H7 (cell line): ENCODE measurements at regions not wholly inside any gene's neighbourhood (a gene's known extent, or its start where the extent isn't known, plus 50 kb on each side); places are given as distances from the start of the nearest gene placed in this dataset.

Experiments
- DNase-seq: peaks from one replicate; pipeline ENCODE4 v3.0.0; 2012
- H3K27me3 ChIP-seq: 2 replicates; pipeline ENCODE4 v1.6.0; 2011; ENCODE audit warnings: mild to moderate bottlenecking, low read length; ENCODE audit not compliant: control insufficient read depth, insufficient read depth
- H3K36me3 ChIP-seq: replicated peaks from 2 replicates; pipeline ENCODE4 v1.5.1; 2011; ENCODE audit warnings: low read length; ENCODE audit not compliant: control insufficient read depth, insufficient read depth
- H3K4me3 ChIP-seq: 2 replicates; pipeline ENCODE4 v1.5.1; 2011; ENCODE audit warnings: low read depth, mild to moderate bottlenecking, control low read depth, low read length, moderate library complexity; ENCODE audit not compliant: insufficient read depth

DNA sequence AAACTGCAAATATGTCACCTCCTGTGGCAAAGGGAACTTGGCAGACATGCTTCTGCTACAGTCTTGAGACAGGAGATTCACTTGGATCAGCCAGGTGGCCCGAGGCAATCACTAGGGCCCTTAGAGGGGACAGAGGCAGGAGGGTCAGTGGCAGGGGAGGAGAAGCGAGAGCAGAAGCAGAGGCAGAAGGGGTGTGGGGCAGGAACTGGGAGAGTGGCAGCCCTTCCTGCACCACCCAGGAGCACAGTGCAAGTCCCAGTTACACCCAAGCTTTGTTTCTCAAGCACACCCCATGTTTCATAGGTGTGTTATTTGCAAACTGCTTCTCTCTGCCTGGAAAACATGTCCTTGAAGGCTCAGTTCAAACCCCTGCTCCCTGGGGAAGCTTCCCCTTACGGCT is 309.7 kb upstream of the MYT1L start:
- Histone ChIP-seq H3K4me3 (no peak overlapping the region), H3K27me3 (no peaks in the 10 kb centered on the region), H3K36me3 (no peaks in the 10 kb centered on the region)
- DNase-seq = no peak

DNA sequence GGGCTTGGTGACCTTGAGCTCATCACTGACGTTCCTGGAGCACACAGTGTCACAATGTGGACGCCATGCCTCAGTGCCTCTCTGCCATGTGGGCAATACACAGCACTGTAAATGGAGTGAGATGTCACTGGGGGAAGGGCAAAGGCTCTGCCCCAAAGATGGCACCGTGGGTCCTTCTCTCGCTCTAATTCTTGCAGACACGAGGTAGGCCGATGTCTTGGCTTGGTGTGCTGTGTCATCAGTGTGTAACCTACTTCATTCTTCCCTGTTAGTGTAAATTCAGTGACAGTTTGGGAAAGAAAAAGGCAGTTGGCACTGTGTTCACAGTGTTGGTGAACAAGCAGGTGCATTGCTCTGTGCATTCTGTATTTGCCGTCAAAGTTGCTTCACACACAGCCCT is 309.3 kb upstream of the MYT1L start:
- H3K36me3 ChIP-seq = no peaks in the 10 kb centered on the region
- no peaks in the 10 kb centered on the region for H3K27me3 ChIP-seq
- no peak overlapping the region for H3K4me3 ChIP-seq
- DNase-seq = no peak

DNA sequence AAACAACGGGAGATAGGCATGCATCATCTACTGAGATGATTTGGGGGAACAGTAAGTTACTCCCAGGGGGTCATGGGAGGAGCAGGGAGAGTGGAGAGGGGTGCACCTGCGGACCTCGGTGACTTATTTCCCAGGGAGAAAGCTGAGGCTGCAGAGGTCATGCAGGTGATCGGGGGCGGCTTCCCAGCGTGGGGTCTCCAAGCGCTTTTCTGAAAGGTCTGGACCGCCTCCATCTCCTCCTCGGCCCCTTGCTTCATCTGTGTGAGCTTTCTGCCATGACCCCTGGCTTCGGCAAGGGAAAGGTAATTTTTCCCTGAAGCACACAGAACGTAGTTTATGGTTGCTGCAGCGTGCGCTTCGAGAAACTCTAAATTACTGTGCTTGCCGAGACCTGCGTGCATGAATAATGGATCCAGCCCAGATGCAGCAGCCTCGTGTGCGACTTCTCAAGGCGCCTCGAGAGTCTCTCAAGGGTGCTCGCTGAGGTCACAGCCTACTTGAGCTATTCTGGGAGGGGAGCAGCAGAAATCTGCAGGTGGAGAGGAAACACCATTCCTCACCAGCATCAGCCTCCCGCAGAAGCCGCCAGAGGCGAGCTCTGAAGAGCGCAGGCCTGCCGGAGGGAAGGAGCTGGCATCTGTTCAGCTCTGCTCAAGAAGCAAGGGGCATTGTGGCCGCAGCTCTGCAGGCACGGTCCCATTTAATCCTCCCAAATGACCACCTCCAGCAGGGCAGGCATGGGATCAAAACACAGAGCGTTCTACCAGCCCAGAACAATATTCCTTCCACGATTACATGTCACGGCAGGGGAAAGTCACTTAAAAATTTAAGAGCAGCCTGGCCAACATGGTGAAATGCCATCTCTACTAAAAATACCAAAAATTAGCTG is 308.4 kb upstream of the MYT1L start:
- H3K4me3 ChIP-seq = no peak overlapping the region
- no peaks in the 10 kb centered on the region for H3K36me3 ChIP-seq
- H3K27me3 ChIP-seq = no peaks in the 10 kb centered on the region
- no peak for DNase-seq

DNA sequence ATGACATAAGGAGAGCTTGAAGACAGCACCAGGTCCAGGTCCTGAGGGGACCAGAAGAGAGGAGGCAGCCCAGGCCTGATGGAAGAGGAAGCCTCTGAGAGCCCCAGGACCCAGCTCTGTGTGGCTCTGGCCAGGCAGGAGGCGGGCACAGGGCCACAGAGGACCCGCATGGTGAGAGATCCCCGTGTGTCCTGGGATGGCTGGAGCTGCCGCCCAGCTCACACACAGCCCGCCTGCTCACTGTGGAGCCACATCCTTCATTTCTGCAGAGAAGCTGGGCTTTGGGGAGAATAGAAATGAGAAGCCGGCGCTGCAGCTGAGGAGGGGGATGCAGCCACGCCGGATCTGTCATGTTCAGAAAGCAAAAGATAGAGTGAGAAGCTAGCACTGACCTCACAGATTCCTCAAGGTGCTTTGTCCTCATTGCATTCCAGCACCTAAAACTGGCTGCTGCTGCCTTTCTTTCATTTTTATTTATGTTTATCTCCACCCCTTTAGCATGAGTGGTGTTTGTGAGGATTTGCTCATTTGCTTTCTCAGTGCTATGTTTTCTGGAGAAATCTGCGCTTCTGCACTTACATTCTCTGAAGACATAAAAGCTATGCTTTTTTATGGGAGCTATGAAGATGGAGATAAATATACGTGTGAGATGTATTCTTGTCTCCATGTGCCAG is 307.6 kb upstream of the MYT1L start:
- H3K27me3 ChIP-seq = no peaks in the 10 kb centered on the region
- no peaks in the 10 kb centered on the region for H3K36me3 ChIP-seq
- no peak overlapping the region for H3K4me3 ChIP-seq
- no peak for DNase-seq

DNA sequence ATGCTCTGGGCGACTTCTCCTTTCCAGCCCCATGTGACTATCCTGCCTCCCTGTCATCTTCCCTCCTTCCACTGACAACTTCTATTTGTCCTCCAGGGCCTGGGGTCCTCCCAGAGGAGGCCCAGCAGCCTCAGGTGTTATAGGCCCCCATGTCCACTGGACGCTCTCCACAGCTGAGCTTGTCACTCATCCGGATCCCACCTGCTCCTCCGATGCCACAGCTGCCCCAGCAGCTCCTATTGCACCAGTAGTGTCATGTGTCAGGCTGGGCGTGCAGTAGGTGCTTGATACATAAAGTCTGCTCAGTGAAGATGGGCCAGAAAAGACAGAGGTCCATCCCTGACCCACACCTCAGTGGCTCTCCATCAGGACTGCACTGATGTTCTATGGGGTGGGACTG is 305.7 kb upstream of the MYT1L start:
- no peaks in the 10 kb centered on the region for H3K27me3 ChIP-seq
- no peaks in the 10 kb centered on the region for H3K36me3 ChIP-seq
- no peak overlapping the region for H3K4me3 ChIP-seq
- no peak for DNase-seq

DNA sequence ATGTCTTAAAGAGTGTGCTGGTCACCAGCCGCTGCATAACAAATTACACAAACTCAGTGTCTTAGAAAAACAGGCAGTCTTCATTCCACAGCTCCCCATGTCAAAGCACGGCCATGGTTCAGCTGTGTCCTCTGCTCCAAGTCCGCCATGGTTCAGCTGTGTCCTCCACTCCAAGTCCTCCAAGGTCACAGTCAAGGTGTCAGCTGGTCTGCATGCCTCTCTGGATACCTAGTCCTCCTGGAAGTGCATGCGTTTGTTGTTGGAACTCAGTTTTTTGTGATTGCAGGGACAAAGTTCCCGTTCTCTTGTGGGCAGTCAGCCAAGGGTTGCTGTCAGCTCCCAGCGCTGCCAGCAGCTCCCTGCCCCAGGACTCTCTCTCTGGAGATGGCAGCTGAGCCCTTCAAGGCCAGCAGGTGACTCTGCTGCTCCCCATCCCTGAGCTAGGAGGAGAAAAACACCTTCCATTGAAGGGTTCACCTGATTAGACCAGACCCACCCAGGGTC is 304.0 kb upstream of the MYT1L start:
- DNase-seq = no peak
- Histone ChIP-seq H3K27me3 (no peaks in the 10 kb centered on the region), H3K36me3 (no peaks in the 10 kb centered on the region), H3K4me3 (no peak overlapping the region)

DNA sequence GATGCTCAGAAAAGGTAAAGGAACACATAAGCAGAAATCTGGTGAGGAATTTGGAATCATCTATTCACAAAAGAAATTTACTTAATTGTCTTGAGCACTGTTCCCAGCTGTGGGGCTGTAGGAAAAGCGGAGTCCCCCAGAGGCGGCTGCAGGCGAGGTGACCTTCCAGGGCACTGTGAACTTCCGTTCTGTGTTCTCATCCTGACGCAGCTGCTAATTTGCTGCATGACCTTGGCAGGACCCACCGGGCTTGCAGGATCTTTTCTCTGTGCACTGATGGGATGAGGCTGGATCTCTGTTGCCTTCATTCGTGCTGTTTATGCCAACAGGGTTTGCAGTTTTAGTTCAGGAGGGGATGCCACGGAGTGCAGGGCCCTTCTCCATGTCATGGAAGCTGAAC is 301.9 kb upstream of the MYT1L start:
- H3K27me3 ChIP-seq = no peaks in the 10 kb centered on the region

DNA sequence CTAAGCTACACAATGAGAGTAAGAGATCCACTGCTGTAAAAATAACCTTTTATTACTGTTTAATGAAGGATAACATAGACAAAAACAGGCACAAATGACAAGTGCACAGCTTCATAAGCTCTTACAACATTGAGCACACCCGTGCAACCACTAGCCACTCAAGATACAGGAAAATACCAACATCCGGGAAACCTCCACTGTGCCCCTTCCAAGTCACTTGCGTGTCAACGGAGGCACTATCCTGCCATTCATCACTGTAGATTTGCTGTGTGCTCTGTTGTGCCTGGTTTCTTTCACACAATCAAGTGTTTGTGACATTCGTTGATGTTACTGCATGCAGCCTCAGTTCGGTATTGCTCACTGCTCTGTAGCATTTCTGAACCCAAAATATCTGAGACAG is 292.9 kb upstream of the MYT1L start:
- no peak for DNase-seq
- Histone ChIP-seq H3K4me3 (no peak overlapping the region), H3K27me3 (no peaks in the 10 kb centered on the region), H3K36me3 (no peaks in the 10 kb centered on the region)

More for the DNA sequence above, 301.9 kb upstream of the MYT1L start:
- DNase-seq = no peak
- Histone ChIP-seq H3K36me3 (no peaks in the 10 kb centered on the region), H3K4me3 (no peak overlapping the region)

DNA sequence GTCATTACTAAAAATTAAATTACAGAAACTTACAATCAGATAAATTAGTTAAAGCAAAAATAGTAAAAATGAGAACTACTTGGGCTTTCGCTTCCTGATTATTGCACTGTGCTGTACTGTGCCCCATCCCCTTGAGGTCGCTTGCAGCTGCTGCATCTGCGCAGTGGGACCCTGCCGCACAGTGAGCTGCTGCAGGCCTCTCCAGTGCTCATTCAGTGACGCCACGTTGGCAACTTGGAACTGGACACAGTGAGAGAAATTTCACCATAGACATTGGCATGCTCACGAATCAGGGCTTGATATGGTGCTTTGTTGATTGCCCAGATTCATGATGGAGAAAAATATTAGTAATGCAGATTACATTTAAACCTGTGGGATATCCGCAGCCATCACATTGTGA is 290.8 kb upstream of the MYT1L start:
- Histone ChIP-seq H3K36me3 (no peaks in the 10 kb centered on the region), H3K27me3 (no peaks in the 10 kb centered on the region), H3K4me3 (no peak overlapping the region)
- DNase-seq = no peak

DNA sequence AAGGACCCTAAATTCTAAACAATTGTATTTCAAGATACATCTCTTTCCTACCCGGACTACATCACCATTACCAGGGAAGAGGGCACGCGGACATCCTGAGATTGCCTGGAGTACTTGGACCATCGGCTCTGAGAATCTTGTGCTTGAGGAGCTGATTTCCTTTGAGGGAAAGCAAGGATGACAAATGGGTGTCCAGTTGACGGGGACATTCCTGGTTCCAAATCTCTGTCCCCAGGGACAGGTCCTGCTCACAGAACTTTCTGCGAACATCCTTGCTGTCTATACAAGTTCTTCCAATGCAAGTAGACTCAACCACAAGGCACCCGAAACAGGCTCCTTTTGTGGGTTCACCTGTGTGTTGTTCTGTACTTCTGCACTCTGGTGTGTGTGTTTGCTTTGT is 289.5 kb upstream of the MYT1L start:
- Histone ChIP-seq H3K36me3 (no peaks in the 10 kb centered on the region), H3K4me3 (no peak overlapping the region), H3K27me3 (no peaks in the 10 kb centered on the region)
- no peak for DNase-seq

DNA sequence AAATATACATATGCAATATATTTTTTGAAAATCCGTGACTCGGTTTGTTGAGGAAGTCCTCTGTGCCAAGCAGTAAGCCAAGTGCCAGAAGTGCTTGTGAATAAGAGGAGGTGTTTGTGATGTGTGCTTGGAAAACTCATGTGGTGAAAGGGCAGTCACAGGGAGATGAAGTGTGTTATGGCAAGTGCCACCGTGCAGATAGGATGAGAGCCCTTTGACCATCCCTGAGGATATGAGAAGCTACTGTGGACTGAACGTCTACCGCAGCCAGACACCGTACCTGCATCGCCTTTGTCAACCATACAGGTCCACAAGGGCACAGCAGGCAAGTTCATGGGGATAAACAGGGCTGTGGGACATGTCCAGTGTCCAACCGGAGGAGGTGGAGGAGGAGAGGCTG is 288.9 kb upstream of the MYT1L start:
- H3K36me3 ChIP-seq = no peaks in the 10 kb centered on the region
- H3K27me3 ChIP-seq = no peaks in the 10 kb centered on the region
- no peak for DNase-seq
- H3K4me3 ChIP-seq = no peak overlapping the region

DNA sequence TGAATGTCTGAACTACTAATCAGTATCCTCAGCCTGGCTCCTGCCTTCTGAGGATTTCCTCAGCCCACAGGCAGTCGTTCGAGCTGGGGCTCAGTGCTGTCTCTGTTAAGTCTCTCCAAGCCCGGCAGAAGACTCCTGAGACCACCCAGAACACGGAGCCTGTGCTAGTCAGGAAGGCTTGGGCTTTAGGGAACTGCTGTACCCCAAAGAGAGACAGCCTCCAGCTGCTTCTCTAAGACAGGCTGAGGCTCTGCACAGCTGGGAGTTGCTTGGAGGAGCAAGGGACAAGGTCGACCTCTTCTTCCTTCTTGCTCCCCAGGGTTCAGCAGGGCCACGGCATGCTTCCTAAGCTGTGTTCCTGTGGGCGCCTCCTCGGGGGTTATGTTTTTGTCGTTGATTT is 283.4 kb upstream of the MYT1L start:
- Histone ChIP-seq H3K36me3 (no peaks in the 10 kb centered on the region), H3K4me3 (no peak overlapping the region), H3K27me3 (no peaks in the 10 kb centered on the region)
- no peak for DNase-seq

DNA sequence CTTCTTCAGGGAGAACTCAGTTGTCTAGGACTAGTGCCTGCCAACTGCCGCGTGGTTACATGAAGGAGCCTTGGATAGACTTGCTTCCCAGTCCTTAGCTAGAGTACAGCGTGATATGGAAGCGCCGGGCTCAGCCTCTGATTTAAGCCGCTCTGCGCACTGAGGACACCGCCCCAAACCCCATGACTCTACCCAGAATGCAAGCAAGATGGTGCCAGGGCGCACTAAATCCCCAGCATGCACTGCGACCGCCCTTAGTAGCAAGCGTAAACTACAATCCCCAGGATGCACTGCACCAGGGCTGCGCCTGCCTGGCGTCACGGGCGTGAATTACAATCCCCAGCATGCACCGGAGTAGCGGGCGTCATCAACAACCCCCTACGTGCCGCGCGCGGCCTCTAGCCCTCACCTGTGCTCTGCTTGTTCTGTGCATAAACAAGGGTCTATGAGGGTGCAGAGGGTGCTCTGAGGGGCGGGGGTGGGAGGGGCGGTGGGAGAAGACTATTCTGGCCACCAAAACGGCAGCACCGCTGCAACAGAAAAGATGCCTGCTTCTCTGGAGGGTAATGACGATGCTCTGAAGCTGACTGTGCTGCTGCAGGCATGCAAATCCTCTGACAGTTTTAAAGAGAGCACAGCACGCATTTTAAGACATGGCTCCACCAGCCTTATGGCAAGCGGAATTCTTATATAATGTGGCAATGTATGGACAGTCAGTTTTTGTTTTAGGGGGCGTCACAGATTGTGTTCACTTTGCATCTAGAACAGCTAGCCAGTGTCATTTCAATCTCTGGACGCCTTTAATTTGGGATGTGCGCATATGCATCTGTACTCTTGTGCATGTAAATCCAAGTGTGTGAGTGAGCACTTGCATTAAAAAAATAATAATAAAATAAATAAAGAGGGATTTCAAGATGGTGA is 282.5 kb upstream of the MYT1L start:
- Histone ChIP-seq H3K27me3 (no peaks in the 10 kb centered on the region), H3K36me3 (no peaks in the 10 kb centered on the region), H3K4me3 (peak overlapping the region; percentile 33; the same call in 1 of the 2 replicates)
- peak; percentile 81 for DNase-seq

DNA sequence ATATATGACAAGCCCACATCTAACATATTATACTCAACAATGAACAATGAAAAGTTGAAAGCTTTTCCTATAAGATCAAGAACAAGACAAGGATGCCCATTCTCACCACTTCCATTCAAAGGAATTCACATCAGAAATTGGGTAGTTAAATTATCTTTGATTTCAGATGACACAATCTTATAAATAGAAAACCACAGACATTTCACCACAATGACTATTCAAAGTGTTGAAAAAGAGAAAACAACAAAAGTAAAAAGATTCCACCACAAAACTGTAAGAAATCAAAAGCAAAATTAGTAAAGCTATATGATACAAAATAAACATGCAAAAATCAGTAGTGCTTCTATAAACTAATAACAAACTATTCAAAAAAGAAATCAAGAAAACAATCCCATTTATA is 279.7 kb upstream of the MYT1L start:
- Histone ChIP-seq H3K4me3 (no peak overlapping the region), H3K36me3 (no peaks in the 10 kb centered on the region), H3K27me3 (no peaks in the 10 kb centered on the region)
- no peak for DNase-seq
